ENCODE measurements at regions not wholly inside any gene's neighbourhood (a gene's known extent, or its start where the extent isn't known, plus 50 kb on each side); places are given as distances from the start of the nearest gene placed in this dataset.

DNA sequence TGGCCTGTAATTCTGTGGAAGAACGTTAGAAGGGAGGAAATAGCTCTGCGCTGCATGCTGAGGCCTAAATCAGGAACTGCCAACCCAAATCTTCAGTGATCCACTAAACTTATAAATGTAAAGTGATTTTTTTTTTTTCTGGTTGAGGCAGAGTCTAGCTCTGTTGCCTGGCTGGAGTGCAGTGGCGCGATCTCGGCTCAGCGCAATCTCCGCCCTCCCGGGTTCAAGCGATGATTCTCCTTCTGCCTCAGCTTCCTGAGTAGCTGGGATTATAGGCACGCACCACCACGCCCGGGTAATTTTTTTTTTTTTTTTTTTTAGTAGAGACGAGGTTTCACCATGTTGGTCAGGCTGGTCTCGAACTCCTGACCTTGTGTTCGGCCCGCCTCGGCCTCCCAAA is 717.4 kb upstream of the FAM174A start:
- Histone ChIP-seq H3K27me3 (ENCODE audit: insufficient read depth, low read length) (no peaks in the 10 kb centered on the region), H2AFZ (ENCODE audit: low read depth, low read length, poor library complexity, severe bottlenecking) (no peak overlapping the region), H3K36me3 (ENCODE audit: control insufficient read depth in 1 of 2, insufficient read depth in 2 of 2, low read length in 2 of 2) (no peaks in the 10 kb centered on the region), H3K4me3 (replicated peaks in 1 of 2; ENCODE audit: low read depth in 1 of 2, low read length in 2 of 2) (no peak overlapping the region), H3K4me1 (ENCODE audit: control insufficient read depth in 1 of 2, insufficient read depth in 2 of 2, low read length in 2 of 2) (no peaks in the 10 kb centered on the region), H3K27ac (ENCODE audit: low read depth, low read length) (no peak overlapping the region), H3K79me2 (ENCODE audit: insufficient read depth, low read length) (no peaks in the 10 kb centered on the region), H3K9me2 (ENCODE audit: insufficient read depth) (no peaks in the 10 kb centered on the region), H3K4me2 (ENCODE audit: low read length) (no peak overlapping the region), H4K20me1 (ENCODE audit: insufficient read depth) (no peaks in the 10 kb centered on the region), H3K9me3 (ENCODE audit: control insufficient read depth in 1 of 2, insufficient read depth in 1 of 2, low read depth in 1 of 2, low read length in 2 of 2) (no peaks in the 10 kb centered on the region), H3K9ac (ENCODE audit: low read length) (no peak overlapping the region)
- RAD21 ChIA-PET (ENCODE audit: low non-redundant PET in 1 of 2, low total read pairs in 2 of 2, uncharacterized antibody in 2 of 2, unreplicated experiment in 2 of 2), result no interaction called here
- POLR2A ChIA-PET, result no interaction called here
- no peak for DNase-seq (ENCODE audit: low read depth, low spot score)
- no peak for ATAC-seq
- intact Hi-C loops (cut with micrococcal nuclease), result no loop called here
- CTCF ChIA-PET, result interaction anchor here (0.5 kb wide), 1 partner anchor 501 kb away, joined by 3 read pairs; no protein-coding TSS in a partner anchor
- no peak for TF ChIP-seq FOSL1 (IDR thresholded peaks at IDR 0.05; ENCODE audit: low read depth)
- no peak for TF ChIP-seq SP1 (IDR thresholded peaks at IDR 0.05; ENCODE audit: low read depth)
- no peak for TF ChIP-seq ZNF274 (IDR thresholded peaks at IDR 0.05; ENCODE audit: low read depth, low read length)
- TF ChIP-seq EZH2 (IDR thresholded peaks at IDR 0.05), result no peak
- no peak for TF ChIP-seq YY1 (IDR thresholded peaks at IDR 0.05; ENCODE audit: extremely low read depth, insufficient replicate concordance, low read depth, low read length)
- TF ChIP-seq, protein P1, sequence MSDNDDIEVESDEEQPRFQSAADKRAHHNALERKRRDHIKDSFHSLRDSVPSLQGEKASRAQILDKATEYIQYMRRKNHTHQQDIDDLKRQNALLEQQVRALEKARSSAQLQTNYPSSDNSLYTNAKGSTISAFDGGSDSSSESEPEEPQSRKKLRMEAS (IDR thresholded peaks at IDR 0.05), result no peak
- TF ChIP-seq, protein P2, sequence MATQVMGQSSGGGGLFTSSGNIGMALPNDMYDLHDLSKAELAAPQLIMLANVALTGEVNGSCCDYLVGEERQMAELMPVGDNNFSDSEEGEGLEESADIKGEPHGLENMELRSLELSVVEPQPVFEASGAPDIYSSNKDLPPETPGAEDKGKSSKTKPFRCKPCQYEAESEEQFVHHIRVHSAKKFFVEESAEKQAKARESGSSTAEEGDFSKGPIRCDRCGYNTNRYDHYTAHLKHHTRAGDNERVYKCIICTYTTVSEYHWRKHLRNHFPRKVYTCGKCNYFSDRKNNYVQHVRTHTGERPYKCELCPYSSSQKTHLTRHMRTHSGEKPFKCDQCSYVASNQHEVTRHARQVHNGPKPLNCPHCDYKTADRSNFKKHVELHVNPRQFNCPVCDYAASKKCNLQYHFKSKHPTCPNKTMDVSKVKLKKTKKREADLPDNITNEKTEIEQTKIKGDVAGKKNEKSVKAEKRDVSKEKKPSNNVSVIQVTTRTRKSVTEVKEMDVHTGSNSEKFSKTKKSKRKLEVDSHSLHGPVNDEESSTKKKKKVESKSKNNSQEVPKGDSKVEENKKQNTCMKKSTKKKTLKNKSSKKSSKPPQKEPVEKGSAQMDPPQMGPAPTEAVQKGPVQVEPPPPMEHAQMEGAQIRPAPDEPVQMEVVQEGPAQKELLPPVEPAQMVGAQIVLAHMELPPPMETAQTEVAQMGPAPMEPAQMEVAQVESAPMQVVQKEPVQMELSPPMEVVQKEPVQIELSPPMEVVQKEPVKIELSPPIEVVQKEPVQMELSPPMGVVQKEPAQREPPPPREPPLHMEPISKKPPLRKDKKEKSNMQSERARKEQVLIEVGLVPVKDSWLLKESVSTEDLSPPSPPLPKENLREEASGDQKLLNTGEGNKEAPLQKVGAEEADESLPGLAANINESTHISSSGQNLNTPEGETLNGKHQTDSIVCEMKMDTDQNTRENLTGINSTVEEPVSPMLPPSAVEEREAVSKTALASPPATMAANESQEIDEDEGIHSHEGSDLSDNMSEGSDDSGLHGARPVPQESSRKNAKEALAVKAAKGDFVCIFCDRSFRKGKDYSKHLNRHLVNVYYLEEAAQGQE (IDR thresholded peaks at IDR 0.05; ENCODE audit: low read depth), result no peak
- TF ChIP-seq ZFX (IDR thresholded peaks at IDR 0.05), result no peak
- no TSS peak for BruUV-seq (replicated peaks)
